Sigmoid colon (tissue), 6 donors: ENCODE measurements at regions not wholly inside any gene's neighbourhood (a gene's known extent, or its start where the extent isn't known, plus 50 kb on each side); places are given as distances from the start of the nearest gene placed in this dataset.

Experiments used
- DNase-seq: peaks from one replicate; pipeline ENCODE4 v3.0.0-alpha.2; 2019
- H3K27ac ChIP-seq, 4 donors: fragments of 200-600 bp; sonication (generic); one replicate each; pipeline ENCODE4 v1.5.1; 2016 to 2019; ENCODE audit warnings: mild to moderate bottlenecking in 1 of 4
- H3K27me3 ChIP-seq, 3 donors: fragments of 200-600 bp; sonication (generic); one replicate each; pipeline ENCODE4 v1.5.1; 2019; ENCODE audit warnings: mild to moderate bottlenecking in 1 of 3
- H3K36me3 ChIP-seq, 4 donors: fragments of 200-600 bp; sonication (generic); one replicate each; pipeline ENCODE4 v1.5.1; 2016 to 2019
- H3K4me1 ChIP-seq, 4 donors: fragments of 200-600 bp; sonication (generic); one replicate each; pipeline ENCODE4 v1.5.1; 2017 to 2019
- H3K4me3 ChIP-seq, 4 donors: fragments of 200-600 bp; sonication (generic); one replicate each; pipeline ENCODE4 v1.5.1; 2017 to 2019; ENCODE audit warnings: mild to moderate bottlenecking in 2 of 4, moderate library complexity in 1 of 4
- H3K9me3 ChIP-seq, 4 donors: fragments of 200-600 bp in 3 of 4; sonication (generic) in 3 of 4; one replicate each; pipeline versions ENCODE4 v1.5.1 to v1.6.1; 2013 to 2019
- CTCF ChIP-seq, 4 experiments: fragments of 450-650 bp in 3 of 4; fragments of 200-600 bp in 1 of 4; IDR thresholded peaks; one replicate each; pipeline ENCODE4 v1.5.1; 2016 to 2019; ENCODE audit warnings: antibody characterized with exemption in 4 of 4, mild to moderate bottlenecking in 3 of 4, moderate library complexity in 2 of 4
- EP300 ChIP-seq, 4 donors: sonication (generic); formaldehyde crosslinking; IDR thresholded peaks; one replicate each; pipeline ENCODE4 v1.6.1; 2017; ENCODE audit warnings: antibody characterized with exemption in 4 of 4
- POLR2A ChIP-seq, 2 donors: fragments of 450-650 bp; IDR thresholded peaks; one replicate each; pipeline ENCODE4 v1.6.1; 2016; ENCODE audit warnings: antibody characterized with exemption in 2 of 2, mild to moderate bottlenecking in 2 of 2, moderate library complexity in 2 of 2
- POLR2AphosphoS5 ChIP-seq, 4 donors: sonication (generic); formaldehyde crosslinking; IDR thresholded peaks; one replicate each; pipeline ENCODE4 v1.6.1; 2017; ENCODE audit warnings: antibody characterized with exemption in 4 of 4
- WGBS, 2 donors: extraction: QIAGEN DNeasy Blood & Tissue Kit; methylation state at CpG; one replicate each; pipeline ENCODE4 v1.1.7; 2013; 5-methylcytosine and 5-hydroxymethylcytosine counted together
- intact Hi-C: fragments of 100-400 bp; cut with DNase I; formaldehyde crosslinking; loops from one replicate; pipeline ENCODE4 v1.15.1; 2023
- donor health status: healthy with polysubstance abuse.
- donor health status: healthy.

- H3K27me3 ChIP-seq, result no peaks in the 10 kb centered on the region
- H3K36me3 ChIP-seq, result no peaks in the 10 kb centered on the region
- DNase-seq, result no peak
- no peaks in the 10 kb centered on the region for H3K4me1 ChIP-seq
- intact Hi-C loops, result no loop called here
- no peaks in the 10 kb centered on the region for H3K9me3 ChIP-seq
- H3K27ac ChIP-seq, result no peak overlapping the region
- TF ChIP-seq CTCF (IDR thresholded peaks at IDR 0.05), result no peak
- no peak for TF ChIP-seq POLR2AphosphoS5 (IDR thresholded peaks at IDR 0.05)
- TF ChIP-seq POLR2A (IDR thresholded peaks at IDR 0.05), result no peak
- no peak for TF ChIP-seq EP300 (IDR thresholded peaks at IDR 0.05)
- WGBS, 2 donors, result 78 to 88% methylated on average over 6 of the region's 6 CpGs
- no peak overlapping the region for H3K4me3 ChIP-seq
These were observed 492.7 kb upstream of the CLINT1 start for GRCh38 chr5:158351485-158352125.

- 76 to 83% methylated on average over 6 of the region's 6 CpGs for WGBS, 2 donors
- no peaks in the 10 kb centered on the region for H3K36me3 ChIP-seq
- H3K4me1 ChIP-seq, result no peaks in the 10 kb centered on the region
- DNase-seq, result no peak
- no peak overlapping the region for H3K27ac ChIP-seq
- intact Hi-C loops, result no loop called here
- no peak overlapping the region for H3K4me3 ChIP-seq
- no peak for TF ChIP-seq POLR2A (IDR thresholded peaks at IDR 0.05)
- no peak for TF ChIP-seq CTCF (IDR thresholded peaks at IDR 0.05)
- TF ChIP-seq POLR2AphosphoS5 (IDR thresholded peaks at IDR 0.05), result no peak
- TF ChIP-seq EP300 (IDR thresholded peaks at IDR 0.05), result no peak
- H3K9me3 ChIP-seq, result no peaks in the 10 kb centered on the region
- no peaks in the 10 kb centered on the region for H3K27me3 ChIP-seq
These were observed 491.0 kb upstream of the CLINT1 start for GRCh38 chr5:158349987-158350386.

GRCh38 chr5:158344376-158344775, 485.4 kb upstream of the CLINT1 start:
- DNase-seq, result no peak
- Histone ChIP-seq H3K27ac (no peak overlapping the region), H3K4me1 (no peaks in the 10 kb centered on the region), H3K9me3 (no peaks in the 10 kb centered on the region), H3K36me3 (no peaks in the 10 kb centered on the region), H3K27me3 (no peaks in the 10 kb centered on the region), H3K4me3 (no peak overlapping the region)
- 64 to 84% methylated on average over 2 of the region's 2 CpGs for WGBS, 2 donors
- intact Hi-C loops, result no loop called here
- TF ChIP-seq CTCF (IDR thresholded peaks at IDR 0.05), result no peak
- TF ChIP-seq EP300 (IDR thresholded peaks at IDR 0.05), result no peak
- no peak for TF ChIP-seq POLR2AphosphoS5 (IDR thresholded peaks at IDR 0.05)
- no peak for TF ChIP-seq POLR2A (IDR thresholded peaks at IDR 0.05)

GRCh38 chr5:158340608-158341007, 481.7 kb upstream of the CLINT1 start:
- no peak for TF ChIP-seq POLR2AphosphoS5 (IDR thresholded peaks at IDR 0.05)
- no peak for TF ChIP-seq EP300 (IDR thresholded peaks at IDR 0.05)
- TF ChIP-seq POLR2A (IDR thresholded peaks at IDR 0.05), result no peak
- no peak for TF ChIP-seq CTCF (IDR thresholded peaks at IDR 0.05)
- intact Hi-C loops, result no loop called here
- no peaks in the 10 kb centered on the region for H3K4me1 ChIP-seq
- no peak for DNase-seq
- H3K27me3 ChIP-seq, result no peaks in the 10 kb centered on the region
- H3K27ac ChIP-seq, result no peak overlapping the region
- 53 to 69% methylated on average over 1 of the region's 1 CpG for WGBS, 2 donors
- no peaks in the 10 kb centered on the region for H3K36me3 ChIP-seq
- no peaks in the 10 kb centered on the region for H3K9me3 ChIP-seq
- H3K4me3 ChIP-seq, result no peak overlapping the region

- no peak for TF ChIP-seq EP300 (IDR thresholded peaks at IDR 0.05)
- TF ChIP-seq POLR2AphosphoS5 (IDR thresholded peaks at IDR 0.05), result no peak
- no peak for TF ChIP-seq POLR2A (IDR thresholded peaks at IDR 0.05)
- no peak for TF ChIP-seq CTCF (IDR thresholded peaks at IDR 0.05)
- H3K36me3 ChIP-seq, result no peaks in the 10 kb centered on the region
- no peak overlapping the region for H3K27ac ChIP-seq
- intact Hi-C loops, result no loop called here
- H3K9me3 ChIP-seq, result peaks cover 0 to 6% (median 2%) of the 10 kb centered on the region in 4 donors
- no peaks in the 10 kb centered on the region for H3K27me3 ChIP-seq
- H3K4me3 ChIP-seq, result no peak overlapping the region
- DNase-seq, result no peak
- no peaks in the 10 kb centered on the region for H3K4me1 ChIP-seq
- 87 to 91% methylated on average over 1 of the region's 1 CpG for WGBS, 2 donors
These were observed 467.3 kb upstream of the CLINT1 start for GRCh38 chr5:158326256-158326655.
